HG03175 (cell line): ENCODE measurements at regions not wholly inside any gene's neighbourhood (a gene's known extent, or its start where the extent isn't known, plus 50 kb on each side); places are given as distances from the start of the nearest gene placed in this dataset.

Source experiments
- ATAC-seq: cut with Tn5 transposase; IDR thresholded peaks from one replicate; pipeline ENCODE4 v1.9.1; 2021; ENCODE audit warnings: mild to moderate bottlenecking, moderate library complexity; ENCODE audit not compliant: unreplicated experiment

DNA sequence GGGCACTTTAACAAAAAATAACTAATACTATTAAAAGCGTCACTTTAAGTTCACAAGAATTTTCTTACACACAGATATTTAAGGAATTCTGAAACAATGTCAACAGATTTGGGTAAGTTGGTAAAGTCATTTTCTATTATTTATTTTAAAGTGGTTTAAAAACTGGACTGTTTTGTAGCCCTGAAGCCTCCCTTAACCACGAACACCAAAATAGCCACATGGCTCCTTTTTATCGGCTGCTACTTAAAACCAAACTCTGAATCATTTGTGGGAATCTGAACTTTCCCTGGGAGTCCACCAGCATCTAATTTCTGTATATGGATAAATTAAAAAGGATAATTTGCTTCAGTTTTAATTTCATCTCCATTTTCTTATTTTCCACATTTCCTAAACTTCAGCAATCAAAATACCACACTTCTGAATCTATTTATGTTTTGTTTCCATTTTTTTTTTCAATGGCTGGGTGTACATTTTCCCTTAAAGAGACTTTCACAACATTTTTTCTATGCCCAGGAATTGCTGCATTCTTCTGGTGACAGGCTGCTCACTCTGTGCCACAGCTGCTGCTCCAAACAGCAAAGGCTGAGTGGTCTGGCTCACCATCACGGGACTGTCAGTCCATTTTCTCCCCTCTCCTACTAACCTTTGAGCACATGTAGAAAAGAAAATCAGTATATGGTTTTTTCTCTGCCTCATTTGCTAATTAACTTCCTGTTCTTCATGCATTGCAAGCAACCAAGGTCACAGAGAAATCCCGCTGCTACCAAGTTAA, 255.5 kb upstream of the KCNJ16 start:
- no peak for ATAC-seq

DNA sequence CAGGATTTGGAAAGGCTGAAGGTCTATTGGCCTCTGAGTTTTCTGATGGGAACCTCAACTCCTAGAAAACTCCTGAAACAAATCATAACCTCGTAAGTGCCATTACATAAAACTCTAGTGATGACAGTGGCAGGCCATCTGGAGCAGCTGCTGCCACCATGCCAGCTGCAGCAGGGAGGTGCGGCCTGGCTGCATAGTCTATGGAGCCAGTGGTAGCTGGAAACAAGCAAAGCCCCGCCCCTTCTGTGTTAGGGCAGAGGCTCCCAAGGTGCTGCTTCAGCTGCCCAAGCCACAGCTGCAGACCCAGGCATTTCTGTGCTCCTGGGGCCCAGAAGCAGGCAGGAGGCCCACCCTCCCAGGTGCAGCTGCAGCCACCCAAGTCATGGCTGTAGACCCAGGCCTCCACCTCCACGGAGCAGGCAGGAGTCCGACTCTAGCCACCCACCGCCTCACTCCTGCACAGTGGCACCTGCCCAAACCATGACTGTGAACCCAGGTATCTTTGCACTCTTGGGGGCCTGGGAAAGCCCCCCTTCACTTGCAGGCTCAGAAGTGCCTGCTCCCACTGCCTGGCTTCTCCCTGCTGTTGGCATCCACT, 254.1 kb upstream of the KCNJ16 start:
- no peak for ATAC-seq

DNA sequence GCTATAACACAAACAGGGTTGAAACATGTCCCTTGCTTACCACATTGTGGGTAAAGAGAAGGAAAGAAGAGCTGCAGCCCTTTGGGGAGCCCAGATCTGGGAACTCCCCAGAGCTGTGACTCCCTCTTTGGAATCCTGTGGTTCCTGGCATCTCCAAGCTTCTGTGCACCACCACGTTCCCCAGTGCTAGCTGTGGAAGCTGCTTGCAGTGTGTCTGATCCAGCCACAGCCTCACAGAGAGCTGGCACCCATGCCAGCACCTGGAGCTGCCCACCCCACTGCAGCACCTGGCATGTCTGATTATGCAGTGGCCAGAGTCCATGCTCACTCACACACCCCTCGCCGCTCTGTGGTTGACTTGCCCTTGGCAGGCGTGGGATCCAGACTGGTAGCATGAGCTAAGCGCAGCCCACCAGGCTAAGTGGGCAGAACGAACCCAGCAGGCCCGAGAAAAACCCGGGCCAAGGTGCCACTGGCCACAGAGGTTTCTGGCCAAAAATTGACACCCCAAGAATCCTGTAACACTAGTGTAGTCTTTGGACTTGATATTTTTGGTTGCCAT, 252.6 kb upstream of the KCNJ16 start:
- ATAC-seq: no peak

DNA sequence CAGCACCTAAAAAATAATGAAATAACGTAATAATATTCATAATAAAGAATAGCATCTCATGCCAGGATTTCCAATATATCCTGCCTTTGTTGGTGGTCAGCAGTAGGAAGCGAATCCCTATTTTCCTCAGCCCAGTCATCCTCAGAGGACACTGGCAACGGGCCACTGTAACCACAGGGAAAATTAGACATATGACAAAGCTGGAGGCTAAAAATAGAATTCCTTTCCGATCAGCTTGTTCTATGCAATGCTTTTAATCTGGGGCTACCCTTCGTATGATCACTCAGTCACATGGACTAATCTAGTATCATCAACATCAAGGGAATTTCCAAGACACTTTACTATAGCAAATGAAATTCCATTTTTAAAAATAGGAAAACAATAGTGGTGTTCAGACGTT, 246.9 kb upstream of the KCNJ16 start:
- ATAC-seq: no peak

DNA sequence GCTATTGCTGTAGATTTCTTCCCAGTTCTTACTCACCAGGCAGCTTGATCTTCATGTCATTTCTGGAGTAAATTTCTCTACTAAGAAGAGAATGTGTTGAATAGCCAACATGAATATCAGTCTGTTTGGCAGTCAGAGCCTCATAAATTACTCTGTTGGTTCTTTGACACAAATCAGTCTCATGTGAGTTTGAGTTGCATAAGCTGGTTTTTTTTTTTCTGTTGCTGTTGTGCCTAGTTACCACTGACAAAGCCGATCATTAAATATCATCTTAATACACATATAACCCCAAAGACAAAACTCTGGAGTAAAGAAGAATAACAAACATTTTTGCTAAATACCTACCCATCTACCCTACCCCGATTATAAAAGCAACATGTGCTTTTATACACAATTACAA, 240.5 kb upstream of the KCNJ16 start:
- ATAC-seq: no peak

DNA sequence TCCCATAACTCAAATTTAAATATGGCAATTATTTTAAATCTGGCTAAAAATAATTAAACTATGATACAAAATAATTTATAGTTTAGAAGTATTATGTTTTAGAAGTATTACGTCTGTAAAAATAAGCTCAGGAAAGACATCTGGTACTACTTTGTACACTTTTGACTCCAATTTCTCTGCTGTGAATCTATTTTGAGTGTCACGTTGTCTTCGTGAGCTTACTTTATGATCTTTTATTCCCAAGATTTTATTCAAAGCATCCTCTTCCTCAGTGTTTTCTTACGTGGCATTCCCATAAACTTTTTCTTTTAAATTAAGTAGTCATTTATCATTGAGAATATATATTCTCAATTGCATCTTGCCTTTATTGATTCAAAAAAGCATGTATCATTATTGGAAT, 223.3 kb upstream of the KCNJ16 start:
- ATAC-seq: no peak

DNA sequence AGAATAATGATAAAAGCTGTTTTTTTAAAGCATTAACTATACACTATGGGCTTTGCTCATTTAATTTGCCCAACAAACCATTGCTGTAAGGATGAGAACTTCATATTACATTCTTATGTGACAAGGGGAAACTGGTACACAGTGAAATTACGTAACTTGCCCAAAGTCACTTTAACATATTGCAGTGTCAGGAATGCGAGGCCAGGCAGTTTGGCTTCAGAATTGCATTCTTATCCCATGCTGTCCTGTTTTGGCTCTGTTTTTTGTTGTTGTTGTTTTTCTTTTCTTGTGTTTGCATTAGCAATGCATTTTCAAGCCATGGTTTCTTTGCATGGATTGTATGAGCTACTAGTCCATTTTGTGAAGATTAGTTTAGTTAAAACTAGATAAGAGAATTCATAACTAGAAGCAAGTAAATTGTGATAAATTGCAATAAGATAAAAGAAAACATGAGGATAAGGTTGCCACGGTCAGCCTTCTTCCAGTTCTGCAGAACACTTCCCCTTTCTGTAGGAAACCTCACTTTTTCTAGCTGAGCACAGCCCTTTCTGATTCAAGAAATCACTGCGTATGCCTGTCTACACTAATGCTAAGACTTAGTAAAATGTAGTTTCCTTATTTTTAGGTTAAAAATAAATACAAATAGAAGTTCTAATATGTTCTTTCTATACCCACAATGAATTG, 221.3 kb upstream of the KCNJ16 start:
- ATAC-seq: no peak

DNA sequence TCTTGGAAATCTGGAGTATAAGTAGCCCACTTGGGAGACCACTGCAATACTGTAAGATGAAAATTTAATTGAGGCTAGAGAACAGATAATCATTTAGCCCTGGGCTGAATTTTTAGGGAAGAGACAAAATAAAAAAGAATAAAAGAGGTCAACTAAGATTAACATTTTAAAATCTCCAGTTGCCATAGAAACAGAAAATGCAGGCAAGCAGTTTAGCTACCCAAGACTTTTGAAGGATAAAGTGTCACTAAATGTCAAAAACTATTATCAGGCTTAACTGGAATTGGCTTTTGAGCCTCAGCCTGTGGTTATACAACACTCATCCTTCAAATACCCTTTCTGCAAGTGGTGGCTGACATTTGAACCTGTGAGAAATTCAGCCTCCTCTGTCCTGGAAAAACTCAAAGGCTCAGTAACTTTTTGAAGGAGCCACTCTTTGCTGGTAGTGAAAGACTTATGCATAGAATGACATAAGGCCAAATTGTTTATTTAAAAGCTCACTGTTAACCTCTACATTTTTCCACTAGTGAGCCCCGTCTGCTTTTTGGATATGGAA, 220.7 kb upstream of the KCNJ16 start:
- no peak for ATAC-seq

DNA sequence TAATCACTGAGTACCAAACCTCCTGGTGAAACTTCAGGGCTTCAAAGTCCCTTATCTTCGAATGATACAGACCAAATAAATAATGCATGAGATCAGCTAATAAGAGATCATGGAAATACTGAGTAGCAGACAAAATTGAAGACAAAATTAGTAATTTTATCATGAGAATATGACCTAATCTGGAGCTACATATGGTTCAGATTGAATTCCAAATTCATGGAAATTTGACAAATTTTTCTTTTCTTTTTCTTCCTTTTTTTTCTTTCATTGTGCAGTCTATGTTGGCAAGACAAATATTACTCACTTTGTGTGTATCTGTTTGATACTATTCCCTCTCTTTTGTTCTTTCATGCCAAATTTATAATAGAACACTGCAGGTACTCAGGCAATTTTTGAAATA, 218.1 kb upstream of the KCNJ16 start:
- ATAC-seq: no peak

DNA sequence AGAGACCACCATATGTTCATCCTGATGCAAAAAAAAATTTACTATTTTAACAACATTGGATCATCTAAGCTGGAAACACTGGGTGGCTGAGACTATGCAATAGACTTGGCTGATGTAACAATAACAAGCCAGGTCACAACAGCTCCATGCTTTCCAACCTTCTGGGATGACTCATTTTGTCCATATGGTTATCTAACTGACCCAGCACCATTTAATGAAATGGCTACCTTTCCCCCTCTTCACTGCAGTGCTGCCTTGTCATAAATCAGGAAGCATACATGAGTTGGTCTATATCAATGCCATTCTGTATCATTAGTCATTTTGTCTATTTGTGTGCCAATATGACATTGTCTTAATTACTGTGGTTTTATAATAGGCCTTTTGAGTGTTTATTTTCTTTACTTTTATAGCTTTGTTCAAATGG, 217.6 kb upstream of the KCNJ16 start:
- ATAC-seq: no peak

DNA sequence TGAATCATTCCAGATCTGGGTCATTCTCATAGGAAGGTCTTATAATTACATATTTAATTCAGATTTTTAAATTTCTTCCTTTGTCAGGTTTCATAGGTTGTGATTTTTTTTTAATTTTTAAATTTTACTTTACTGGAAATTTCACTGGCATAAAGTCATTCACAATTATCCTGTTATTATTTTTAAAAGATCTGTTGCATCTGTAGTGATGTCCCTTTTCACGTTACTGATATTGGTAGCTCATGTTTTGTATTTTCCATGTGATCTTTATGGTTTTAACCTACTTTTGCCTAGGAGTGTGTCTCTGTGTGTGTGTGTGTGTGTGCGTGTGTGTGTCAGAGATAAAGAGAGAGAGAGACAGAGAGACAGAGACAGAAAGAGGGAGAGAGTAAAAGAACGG, 216.6 kb upstream of the KCNJ16 start:
- no peak for ATAC-seq

DNA sequence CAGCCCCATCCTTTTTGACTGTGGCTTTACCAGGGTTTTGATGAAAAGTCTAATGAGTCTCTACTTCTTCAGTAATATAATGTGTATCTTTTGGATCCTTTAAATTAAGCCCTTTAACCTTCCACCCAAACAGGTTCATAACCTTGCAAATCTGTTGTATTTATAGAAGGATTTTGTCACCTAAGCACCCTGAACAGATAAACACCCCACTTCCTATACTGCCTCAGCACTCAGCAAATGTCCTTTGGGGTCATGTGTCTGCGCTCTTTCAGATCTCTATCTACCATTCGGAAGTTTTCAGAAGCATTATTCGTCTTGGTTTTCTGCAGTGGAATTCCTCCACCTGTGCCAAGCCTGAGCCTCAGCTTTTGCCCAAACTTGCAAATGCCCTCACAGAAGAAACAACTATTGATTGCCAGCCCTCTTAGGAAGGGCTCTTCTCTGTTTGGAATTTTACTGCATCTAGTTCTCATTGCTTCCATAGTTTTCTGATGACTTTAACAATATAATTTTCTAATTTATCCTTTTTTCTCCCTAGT, 214.8 kb upstream of the KCNJ16 start:
- no peak for ATAC-seq

DNA sequence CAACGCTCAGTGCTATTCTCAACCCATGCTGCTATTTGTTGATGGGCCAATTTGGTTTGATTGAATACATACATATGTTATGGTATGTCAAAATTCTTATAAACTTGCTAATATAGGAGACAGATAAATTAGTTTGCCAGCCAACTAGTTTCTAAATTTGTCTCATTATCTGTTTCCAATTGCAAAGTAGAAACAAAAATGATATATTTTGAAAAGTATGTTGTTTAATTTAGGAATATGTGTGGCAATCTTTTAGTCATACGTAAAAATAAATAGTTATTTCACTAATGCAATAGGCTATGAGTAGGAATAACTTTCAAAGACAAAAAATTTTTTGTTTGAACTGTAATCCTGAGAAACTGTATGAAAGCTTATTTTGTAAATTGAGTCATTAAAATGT, 210.6 kb upstream of the KCNJ16 start:
- ATAC-seq: no peak

DNA sequence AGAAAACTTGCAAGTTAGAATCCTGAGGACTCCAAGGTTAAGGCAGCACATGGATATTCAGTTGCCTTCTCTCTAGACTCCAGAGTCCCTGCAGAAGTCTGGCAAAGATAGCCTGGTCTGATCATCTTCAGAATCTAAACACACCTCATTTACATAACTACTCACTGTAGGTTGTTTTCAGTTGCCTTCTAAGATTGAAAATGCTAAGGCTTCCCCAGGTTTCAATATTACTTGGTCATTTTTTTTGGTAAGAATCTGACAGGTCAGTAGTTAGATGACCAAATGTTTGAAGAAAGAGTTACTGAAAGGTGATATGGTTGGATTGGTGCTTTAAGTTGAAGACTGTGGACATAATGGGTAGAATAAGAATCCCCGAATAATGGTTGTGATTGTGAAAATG, 205.4 kb upstream of the KCNJ16 start:
- ATAC-seq: no peak

DNA sequence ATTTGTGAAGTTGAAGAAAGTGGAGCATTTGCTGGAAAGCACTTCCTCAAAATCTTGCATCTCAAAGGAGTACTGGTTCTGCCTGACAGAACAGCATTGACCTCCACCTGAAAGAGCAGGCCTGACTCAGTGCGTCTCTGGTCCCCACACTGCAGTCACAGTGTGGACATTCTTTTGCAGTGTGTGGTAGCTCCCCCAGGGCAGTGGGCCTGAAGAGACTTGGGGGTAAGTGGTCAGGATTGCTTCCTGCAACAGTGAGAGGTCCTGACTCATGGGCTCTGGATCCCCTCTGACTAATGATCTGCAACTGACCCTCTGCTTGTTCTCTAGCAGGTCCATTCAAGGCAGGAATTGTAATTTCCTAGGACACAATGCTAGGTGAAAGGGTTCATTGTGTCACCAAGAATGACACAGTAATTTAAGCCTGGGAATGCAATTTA, 204.9 kb upstream of the KCNJ16 start:
- ATAC-seq: no peak

DNA sequence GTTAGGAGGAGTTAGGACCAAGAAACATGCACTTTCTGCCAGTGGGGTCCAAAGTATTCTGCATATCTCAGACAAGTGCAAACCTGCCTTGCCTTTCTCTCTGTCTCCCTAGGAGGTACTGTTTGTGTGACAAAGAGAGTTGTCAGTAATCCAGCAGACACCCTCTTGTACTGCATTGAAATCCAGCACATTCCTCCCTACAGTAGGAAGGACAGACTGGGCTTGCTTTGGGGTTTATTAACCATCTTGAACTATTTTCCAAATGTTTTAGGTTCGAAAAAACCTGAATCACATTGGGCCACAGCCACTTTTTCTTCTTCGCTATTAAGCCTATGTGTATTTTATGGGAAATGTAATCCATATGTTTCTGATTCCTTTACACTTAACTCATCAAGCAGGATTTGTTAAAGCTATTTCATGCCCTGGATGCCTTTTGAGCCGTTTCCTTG, 204.2 kb upstream of the KCNJ16 start:
- no peak for ATAC-seq

DNA sequence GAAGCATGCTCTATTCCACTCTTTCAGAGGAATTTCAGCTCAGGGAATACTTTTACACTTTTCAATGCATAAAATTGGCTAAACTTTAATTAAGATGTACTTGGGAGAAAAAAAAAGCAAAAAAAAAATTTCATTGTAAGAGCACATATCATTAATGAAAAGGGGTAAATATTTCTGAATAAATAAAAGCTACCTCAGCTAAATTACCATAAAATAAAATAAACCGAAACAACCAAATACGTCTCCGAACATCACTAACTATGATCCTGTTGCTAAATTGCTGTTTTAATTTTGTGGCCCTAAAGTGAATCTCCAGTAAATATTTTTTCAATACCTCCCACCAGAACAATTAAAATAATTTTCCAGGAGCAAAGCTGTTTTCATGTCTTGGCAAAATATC, 203.7 kb upstream of the KCNJ16 start:
- ATAC-seq: no peak

DNA sequence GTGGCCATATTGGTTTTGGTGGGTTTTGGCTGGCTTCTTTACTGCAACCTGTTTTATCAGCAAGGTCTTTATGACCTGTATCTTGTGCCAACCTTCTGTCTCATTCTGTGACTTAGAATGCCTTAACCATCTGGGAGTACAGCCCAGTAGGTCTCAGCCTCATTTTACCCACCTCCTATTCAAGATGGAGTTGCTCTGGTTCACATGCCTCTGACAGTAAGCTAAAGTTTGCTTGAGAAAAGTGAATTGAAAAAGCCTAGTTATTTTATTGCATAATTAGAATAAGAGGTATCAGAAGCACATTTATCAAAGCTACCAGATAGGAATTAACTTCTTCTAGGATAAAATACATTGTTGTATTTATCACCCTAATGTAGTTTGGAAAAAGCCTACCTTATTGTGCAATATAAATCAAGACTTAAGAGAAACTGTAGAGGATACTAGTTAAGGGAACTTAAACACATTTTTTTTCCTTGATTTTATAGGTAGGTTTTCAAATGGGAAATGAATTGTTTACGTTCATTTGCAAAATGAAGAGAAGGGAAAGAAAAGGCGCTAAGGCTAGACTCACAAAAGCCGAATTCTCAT, 202.3 kb upstream of the KCNJ16 start:
- no peak for ATAC-seq

DNA sequence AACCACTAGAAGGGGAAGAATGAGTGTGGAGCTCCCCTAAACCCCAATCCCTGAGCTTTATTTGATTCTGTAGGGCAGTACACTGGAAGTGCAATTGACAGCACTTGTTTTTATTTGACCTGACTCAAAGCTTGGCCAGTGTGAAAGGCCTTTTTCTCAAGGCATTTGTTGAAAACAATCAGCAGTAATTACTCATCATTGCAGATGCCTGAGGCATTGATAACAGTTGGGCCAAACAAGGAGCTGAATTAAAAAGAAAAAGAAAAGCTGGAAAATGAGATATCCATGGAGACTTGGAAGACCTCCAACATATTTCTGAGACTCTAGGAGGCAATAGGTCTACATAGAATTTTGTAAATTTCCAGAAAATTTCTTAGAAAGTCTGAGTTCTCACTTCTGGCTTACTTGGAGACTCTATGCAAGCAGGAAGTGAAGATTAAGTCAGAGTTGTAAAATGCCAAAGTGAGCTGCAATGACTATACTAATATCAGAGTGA, 200.8 kb upstream of the KCNJ16 start:
- no peak for ATAC-seq

DNA sequence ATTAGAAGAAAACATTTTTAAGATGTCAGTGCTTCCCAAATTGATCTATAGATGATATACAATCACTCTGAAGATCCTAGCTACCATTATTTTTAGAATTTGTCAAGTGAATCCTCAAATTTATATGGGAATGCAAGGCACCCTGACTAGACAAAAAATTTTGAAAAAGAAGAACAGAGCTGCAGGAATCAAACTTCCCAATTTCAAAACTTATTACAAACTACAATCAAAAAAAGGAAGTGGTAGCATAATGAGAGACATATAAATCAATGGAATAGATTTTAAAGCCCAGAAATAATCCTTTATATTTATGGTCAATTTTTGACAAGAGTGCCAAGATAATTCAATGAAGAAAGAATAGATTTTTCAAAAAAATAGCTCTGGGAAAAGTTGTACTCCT, 198.3 kb upstream of the KCNJ16 start:
- no peak for ATAC-seq

DNA sequence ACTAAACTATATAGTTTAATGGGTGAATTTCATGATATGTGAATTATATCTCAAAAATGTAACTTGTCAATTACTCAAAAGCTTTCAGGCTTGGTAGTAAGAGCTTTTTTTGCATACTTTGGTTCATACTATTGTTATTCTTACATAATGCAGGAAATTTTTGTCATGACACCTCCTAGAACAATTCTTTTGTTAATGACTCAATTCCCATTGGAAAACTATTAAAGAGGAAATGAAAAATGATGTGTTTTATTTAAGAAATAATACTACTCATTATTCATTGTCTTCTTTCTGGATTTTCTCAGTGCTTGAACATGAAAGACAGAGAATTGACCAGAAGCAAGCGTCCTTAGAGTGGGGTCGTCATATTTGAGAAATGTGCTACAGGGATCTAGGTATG, 196.4 kb upstream of the KCNJ16 start:
- ATAC-seq: no peak
